Neural progenitor cell (in vitro differentiated cells): ENCODE measurements at regions not wholly inside any gene's neighbourhood (a gene's known extent, or its start where the extent isn't known, plus 50 kb on each side); places are given as distances from the start of the nearest gene placed in this dataset.

Experiments
- CTCF ChIP-seq: fragments of 200-600 bp; sonication (generic); IDR thresholded peaks from 2 replicates; pipeline ENCODE4 v1.5.1; 2017; ENCODE audit warnings: antibody characterized with exemption, mild to moderate bottlenecking
- EZH2 ChIP-seq: fragments of 200-600 bp; sonication (generic); IDR thresholded peaks from 2 replicates; pipeline ENCODE4 v1.6.1; 2017; ENCODE audit warnings: antibody characterized with exemption, mild to moderate bottlenecking, moderate library complexity

DNA sequence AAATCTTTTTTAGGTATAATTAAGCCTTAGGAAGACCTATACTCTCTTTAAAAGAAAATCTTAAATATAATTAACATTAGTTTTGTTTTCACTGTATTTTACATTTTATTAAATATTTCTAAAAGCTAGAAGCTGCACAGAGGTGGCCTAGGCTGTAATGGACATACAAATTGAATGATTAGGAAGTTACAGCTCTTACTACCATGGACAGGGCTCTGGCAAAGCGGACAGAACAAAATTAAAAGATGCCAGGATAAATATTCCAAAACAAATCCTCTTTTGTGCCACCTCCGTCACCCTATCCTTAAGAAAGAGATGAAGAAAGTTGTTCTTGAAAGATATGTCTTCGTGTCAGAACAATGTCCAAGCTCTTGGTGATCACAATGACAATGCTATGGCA lies 376.5 kb downstream of the ETNK1 start:
- TF ChIP-seq CTCF, result no peak
- TF ChIP-seq EZH2, result no peak
